Forelimb muscle (tissue), 1 donor: ENCODE measurements at regions not wholly inside any gene's neighbourhood (a gene's known extent, or its start where the extent isn't known, plus 50 kb on each side); places are given as distances from the start of the nearest gene placed in this dataset.
"Not testable (repeated sequence)": the region's sequence is repeated elsewhere in the genome, so short reads cannot be mapped to it uniquely, and the experiment has no call there.

Experiments
- DNase-seq: peaks from one replicate; pipeline ENCODE4 v3.0.0-alpha.2; 2013; ENCODE audit warnings: low read depth

DNA sequence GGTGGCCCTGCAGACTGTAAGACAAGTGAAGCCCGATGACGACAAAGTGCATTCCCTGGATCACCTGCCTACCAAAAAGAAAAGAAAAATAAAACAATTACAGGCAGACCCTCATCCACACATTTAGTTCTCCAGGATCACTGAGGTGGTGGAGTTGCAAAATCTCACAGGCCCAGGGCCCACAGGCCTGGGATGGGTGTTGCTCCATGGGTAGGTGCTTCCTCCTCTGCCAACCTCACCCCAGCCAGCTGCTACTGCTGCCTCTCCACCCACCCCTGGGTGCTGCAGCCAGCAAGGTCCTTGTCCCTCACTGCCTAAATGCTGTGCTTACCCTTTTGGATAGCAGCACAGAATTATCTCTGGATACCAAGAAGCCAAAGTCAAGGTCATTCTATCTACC is 146.4 kb upstream of the GALNT2 start:
- DNase-seq: no peak

DNA sequence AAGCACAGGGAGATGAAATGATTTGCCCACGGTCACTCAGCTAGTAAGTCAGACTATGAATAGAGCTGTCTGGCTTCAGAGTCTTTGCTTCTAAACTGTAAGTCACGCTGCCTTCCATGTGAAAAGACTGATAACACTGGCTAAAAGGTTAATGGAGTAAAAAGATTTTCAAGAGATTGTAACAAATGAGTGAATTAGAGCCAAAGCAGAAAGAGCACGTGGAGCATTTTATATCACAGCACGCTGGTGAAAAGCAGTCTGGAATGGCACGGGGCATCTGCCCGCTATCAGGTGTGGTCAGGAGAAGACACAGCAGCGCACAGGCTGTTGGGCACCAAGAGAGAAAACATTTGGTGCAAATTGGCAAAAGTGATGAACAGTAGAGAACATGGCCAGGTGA is 144.8 kb upstream of the GALNT2 start:
- no peak for DNase-seq

DNA sequence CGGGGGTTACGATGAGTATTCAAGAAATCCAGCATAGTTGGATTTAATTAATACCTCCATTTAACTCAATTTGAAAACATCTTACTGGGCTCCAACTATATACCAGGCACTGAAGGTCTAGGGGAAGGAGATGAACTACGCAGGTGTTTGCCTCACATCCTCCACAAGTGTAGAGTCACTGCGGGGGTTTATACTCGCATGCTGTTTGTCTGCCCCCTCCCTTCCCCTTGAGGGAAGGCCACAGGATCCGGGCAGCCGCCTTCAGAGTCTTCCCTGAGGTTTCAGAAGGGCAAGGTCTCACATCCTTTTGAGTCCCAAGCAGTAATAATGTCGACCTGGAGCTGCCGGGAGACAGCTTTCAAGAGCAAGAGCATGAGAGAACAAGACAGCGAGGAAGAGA is 142.4 kb upstream of the GALNT2 start:
- DNase-seq: no peak

DNA sequence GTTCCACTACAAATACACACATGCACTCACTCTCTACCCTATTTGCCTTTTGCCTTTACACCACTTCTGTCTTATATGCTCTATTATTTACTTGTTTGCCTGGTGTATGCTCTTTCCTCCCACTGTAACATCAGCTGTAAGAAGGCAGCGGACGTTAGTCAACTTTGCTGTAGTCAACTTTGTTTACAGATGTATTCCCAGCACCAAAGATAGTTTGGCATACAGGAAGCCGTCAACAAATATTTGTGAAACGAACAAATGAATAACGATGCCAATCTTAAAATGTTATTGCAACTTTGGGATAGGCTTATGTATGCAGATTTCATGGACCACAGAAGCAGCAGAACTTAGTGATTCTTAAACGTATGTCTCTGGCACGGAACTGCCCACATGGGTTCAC is 138.3 kb upstream of the GALNT2 start:
- DNase-seq: no peak

DNA sequence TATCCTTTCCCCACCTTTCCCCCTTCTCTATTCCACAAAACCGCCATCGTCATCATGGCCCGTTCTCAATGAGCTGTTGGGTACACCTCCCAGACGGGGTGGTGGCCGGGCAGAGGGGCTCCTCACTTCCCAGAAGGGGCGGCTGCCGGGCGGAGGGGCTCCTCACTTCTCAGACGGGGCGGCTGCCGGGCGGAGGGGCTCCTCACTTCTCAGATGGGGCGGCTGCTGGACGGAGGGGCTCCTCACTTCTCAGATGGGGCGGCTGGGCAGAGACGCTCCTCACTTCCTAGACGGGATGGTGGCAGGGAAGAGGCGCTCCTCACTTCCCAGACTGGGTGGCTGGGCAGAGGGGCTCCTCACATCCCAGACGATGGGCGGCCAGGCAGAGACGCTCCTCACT is 135.3 kb upstream of the GALNT2 start:
- not testable (repeated sequence) for DNase-seq

DNA sequence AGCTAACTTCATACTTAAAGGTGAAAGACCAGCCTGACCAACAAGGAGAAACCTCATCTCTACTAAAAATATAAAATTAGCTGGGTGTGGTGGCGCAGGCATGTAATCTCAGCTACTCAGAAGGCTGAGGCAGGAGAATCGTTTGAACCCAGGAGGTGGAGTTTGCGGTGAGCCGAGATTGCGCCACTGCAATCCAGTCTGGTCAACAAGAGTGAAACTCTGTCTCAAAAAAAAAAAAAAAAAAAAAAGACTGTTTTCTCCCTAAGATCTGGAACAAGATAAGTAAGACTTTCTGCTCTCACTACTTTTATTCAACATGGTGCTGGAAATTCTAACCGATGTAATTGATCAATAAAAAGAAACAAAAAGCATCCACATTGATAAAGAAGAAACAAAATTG is 131.9 kb upstream of the GALNT2 start:
- DNase-seq: not testable (repeated sequence)

DNA sequence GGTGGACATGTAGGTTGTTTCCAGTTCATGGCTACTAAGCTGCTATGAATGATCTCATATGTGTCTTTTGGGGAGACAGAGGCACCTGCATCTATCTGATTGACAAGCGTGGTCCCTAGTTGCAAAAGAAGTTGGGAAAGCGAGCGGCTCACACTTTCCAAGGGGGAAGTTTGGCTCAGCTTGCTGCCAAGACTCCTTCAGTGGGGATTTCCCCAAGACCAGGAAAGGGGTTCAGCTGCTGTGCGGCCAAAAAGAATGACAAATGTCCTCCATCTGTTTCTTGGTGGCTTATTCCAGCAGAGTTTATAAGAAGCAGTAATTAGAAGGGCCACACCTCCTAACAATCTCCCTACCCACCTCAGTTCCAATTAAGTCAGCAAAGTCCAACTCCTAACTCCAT is 128.5 kb upstream of the GALNT2 start:
- no peak for DNase-seq

DNA sequence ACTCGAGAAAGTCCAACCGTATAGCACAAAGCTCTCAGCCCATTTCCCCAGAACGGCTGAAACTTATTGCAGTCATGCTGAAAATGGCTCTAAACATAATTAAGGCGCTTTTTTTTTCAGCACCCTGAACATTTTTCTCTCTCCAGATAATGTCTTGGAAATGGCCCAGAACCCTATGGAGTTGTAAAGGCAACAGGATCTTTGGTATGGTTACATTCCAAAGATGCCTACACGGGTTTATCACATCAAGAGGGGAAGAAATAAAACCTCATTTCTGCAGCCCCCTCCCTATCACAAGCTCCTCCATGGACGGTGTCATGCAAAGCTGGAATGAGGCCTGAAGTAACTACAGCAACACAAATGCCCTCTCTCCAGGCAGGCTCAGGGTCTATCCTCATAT is 126.4 kb upstream of the GALNT2 start:
- DNase-seq: no peak

DNA sequence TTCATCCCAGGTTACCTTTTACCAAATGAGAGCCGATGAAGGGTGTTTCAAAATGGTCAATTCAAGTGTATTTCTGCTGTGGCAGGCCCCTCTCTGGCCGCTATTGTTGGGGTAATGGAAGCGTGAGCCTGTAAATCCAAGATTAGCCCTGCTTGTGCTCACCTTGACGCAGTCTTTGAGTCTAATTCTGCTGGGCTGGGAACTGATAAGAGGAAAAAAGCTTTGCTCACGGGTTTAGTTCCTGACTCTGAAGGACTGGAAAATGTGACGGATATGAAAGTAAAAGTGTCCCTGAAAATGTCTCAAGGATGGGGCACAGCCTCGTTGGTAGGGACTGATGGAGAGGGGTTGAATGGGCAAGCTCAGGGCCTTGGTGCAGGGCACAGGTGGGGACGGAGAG is 125.9 kb upstream of the GALNT2 start:
- no peak for DNase-seq

DNA sequence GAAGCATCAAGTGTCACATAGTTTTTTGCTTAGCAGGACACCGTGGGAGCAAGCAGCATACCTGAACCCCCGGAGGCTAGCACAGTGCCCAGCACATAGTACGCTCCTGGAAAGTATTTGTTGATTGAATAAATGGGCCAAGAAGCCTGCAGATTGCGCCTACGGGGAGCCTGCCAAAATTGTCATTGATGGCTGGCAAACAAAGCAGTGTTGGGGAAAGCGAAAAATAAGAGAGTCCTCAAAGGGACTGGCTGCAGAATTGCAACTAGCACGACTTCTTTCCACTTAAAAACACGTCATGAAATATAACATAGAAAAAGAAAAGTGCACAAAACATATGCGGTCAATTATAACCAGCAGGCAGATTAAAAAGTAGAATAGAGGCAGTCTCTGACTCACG is 125.2 kb upstream of the GALNT2 start:
- no peak for DNase-seq

DNA sequence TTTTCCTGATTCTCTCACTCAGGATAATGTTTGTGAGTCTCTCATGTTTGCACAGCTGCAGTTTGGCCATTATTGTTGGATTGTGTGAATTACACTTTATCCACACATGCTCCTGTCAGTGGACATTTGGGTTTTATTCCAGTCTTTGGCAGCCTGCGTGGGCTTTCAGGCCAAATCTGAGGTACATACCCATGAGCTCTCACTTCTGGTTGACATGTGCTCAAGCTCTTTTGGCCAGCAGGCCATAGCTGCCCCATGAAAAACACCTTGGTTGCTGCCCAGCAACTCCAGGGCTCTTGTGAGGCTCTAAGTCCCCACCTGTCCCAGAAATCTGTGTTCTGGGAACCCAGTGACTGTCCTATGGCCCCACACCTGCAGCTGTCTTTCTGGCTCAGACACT is 124.5 kb upstream of the GALNT2 start:
- DNase-seq: no peak

DNA sequence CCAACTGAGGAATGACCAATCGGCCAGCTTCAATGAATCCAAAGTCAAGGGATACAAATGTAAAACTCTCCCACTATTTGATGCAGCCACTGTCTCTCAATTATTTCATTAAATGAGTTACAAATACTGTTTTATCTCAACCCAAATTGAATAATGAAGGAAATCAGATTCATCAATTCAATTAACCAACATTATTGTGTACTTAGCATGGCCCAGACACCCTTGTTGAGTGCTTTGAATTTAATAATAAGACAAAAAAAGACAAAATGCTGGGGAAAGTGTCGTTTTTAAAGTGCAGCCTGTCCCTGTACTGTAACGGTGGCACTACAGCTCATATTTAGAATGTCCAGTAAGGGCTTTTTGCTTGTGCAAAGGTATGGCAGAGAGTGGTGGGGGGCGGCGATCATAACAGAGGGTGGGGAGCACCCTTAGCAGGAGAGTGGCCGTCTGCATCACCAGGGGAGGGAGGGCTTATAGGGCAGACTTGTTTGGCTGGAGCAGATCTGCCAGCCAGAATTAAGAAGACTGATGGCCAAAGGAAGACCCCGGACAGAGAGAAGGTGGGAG is 123.8 kb upstream of the GALNT2 start:
- DNase-seq: no peak

DNA sequence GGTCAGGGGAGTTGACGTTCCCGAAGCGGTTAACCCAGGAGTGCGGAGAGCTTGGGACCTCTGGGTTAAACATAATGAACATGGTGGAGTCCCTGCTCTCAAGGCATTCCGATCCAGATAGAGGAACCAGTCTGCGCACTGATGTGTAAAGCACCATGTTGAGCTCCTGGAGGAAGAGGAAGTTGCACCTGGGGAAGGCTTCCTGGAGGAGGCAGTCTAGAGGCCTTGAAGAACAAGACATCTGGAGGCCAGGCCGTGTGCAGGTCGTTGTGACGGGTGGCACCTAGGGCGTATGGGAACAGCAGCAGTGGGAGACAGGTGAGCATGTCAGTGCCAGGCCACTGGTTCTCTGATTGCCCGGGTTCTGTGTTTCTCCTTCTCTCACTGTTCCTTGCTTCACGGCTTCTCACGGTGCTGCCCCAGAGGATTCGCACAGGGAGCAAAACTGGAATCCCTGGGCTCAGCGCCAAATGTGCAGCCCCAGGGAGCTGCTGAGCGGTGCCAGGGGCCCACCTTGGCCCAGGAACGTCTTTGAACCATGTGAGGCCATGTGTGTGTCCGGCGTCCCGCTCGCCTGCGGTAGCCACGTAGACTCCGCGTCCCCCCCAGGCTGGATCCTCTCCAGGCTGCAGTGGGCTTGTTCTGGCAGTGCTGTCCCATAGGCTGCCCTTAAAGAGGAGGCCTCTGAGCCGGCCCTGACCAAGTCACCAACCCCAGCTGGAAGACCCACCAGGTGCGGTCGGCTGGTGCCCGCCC is 122.9 kb upstream of the GALNT2 start:
- no peak for DNase-seq

DNA sequence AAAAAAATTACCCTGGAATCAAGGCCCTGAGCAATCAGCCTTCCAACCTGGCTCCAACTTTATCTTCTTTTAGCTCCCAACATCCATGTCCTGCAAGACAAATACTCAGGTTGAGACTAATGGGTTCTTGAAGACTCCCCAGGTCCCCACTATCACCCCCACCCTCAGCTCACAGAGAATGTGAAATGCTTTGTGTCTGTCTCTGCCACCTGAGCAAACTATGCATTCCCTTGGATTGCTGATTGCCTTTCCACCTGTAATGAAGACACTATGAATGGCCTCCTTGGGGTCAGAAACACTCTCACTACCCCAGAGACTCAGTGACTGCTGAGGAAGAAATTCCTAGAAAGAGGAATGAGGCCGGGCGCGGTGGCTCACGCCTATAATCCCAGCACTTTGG is 121.2 kb upstream of the GALNT2 start:
- no peak for DNase-seq

DNA sequence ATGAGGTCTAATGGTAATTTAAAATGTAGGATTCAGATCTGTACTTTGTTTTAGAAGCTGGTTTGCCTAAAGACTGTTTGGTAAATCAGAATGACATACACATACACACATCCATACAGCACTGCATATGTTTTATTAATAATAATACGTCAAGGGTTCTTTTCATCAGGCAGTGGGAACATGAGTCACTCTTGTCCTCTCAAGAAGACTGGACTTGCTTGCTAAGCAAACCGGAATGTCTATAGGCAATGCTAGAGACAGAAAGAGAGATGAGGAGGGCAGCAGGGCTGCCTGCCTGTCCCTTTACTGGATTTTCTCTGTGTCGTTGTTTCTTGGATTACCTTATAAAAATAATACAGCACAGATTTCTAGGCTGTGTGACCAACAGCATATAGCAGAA is 119.1 kb upstream of the GALNT2 start:
- DNase-seq: no peak

DNA sequence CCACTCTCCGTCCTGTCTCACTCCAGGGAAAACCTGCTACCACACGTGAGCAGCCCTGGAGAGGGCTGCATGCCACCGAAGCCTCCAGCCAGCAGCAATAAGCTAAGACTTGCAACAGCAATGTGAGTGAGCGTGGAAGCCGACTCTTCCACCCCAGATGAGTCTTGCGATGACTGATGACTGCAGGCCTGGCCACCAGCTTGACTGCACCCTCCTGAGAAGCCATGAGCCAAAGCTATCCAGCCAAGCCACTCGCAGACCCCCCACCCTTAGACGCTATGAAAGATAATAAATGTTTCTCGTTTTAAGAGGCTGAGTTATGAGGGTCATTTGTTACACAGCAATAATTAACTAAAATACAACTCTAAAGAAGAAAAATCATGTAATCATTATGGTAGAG is 118.6 kb upstream of the GALNT2 start:
- DNase-seq: no peak

DNA sequence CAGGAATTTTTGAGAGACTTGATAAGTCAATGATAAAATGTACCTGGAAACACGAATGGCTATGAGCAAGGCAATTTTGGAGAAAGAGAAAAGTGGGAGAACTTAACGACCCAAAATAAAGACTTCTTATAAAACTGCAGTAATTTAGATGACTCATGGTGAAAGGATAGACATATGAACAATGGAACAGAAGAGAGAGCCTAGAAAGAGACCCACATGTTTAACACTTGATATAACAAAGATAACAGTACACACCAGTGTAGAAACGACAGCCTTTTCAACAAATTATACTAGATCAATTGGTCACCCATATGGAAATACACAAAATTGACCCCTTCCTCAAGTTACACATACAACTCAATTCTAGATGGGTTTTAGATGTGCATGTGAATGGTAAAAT is 117.5 kb upstream of the GALNT2 start:
- no peak for DNase-seq

DNA sequence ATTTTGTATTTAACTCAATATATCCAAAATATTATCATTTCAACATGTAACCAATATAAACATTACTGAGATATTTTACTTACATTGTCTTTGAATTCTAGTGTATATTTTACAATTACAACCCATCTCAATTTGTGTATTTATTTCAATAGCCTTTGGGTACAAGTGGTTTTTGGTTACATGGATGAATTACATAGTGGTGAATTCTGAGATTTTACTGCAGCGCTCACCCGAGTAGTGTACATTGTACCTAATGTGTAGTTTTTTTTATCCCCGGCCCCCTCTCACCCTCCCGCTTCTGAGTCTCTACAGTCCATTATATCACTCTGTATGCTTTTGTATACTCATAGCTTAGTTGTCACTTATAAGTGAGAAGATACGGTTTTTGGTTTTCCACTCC is 117.0 kb upstream of the GALNT2 start:
- DNase-seq: no peak

DNA sequence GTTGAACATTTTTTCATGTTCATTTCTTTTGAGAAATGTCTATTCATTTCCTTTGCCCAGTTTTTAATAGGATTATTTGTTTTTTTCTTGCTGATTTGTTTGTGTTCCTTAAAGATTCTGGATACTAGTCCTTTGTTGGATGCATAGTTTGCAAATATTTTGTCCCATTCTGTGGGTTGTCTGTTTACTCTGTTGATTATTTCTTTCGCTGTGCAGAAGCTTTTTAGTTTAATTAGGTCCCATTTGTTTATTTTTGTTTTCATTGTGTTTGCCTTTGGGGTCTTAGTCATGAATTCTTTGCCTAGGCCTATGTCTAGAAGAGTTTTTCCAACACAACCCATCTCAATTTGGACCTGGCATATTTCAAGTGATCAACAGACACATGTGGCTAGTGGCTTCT is 116.1 kb upstream of the GALNT2 start:
- DNase-seq: no peak

DNA sequence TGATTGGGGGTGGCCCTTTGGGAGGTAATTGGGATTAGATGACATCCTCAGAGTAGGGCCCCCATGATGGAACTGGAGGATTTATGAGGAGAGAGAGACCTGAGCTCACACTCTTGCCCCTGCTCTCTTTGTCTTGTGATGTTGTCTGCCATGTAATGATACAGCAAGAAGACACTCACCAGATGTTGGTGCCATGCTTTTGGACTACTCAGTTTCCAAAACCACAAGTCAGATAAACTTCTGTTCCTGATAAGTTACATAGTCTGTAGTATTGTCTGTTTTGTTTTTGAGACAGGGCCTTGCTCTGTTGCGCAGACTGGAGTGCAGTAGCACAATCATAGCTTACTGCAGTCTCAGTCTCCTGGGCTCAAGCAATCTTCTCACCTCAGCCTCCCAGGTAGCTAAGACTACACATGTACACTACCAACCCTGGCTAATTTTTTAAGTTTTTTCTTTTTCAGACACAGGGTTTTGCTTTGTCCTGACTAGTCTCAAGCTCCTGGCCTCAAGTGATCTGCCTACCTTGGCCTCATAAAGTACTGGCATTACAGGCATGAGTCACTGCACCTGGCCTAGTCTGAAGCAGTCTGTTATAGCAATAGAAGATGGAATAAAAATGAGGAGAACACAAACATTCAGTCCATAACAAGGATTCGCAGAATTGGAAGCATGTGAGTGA is 115.0 kb upstream of the GALNT2 start:
- DNase-seq: no peak

DNA sequence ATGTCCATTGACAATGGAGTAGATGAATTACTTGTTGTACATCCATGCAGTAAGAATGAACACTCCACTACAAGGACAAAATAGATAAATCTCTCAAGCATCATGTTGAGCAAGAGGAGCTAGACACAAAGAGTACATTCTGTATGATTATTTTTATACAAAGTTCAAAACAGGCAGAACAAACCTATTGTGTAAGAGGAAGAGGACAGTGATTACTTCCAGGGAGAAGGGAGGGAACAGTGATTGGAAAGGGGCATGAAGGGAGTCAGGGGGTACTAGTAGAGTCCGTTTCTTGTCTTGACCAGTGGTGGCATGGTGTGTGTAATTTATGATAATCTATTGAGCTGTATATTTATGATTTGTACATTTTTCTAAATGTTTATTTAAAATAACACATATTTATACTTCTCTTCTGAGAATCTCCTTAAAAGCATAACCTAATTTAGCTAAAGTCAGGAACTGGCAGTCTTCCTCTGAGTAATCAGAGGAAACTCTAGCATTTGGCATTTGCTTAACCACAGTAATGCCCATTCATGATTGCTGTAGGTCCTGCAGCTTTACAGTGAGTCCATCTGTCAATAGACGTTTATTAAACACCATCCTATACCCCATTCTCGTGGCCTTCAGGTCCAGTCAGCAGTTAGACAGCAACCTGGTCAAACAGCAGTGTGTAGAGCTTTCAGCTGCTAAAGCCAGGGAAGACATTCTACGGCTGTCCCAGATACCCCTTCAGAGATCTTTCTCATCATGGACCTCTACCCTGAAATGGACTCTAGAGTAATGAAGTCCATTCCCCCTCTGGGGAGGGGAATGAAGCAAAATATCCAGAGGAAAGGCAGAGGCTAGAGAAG is 114.1 kb upstream of the GALNT2 start:
- DNase-seq: no peak

DNA sequence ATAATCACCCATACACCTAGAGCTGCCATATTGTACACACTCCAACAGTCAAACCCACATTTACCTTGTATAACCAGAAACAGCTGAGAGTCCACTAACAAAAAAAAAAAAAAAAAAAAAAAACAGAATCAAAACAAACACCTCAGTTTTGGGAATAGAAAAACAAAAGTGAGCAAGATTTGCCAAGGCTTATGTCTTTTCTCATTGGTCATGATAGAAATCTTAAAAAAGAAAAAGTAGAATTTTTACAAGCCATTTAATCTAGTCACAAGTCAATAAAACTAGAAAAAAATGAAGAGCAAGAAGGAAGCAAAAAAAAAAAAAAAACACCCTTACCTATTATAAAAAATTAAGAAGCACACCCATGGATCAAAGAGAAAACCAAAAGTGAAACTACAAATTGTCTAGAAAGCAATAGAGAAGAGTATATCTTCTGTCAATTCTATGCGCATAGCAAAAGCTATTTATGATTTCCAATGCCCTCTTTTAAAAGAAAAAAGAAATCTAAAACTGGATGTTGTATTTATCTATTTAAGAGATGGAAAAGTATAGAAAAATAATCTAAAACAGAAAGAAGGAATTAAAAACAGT is 113.2 kb upstream of the GALNT2 start:
- no peak for DNase-seq
